SK-N-SH treated with all-trans-retinoic acid at 6 μM for 48 hours (cell line): ENCODE measurements at regions not wholly inside any gene's neighbourhood (a gene's known extent, or its start where the extent isn't known, plus 50 kb on each side); places are given as distances from the start of the nearest gene placed in this dataset.

Experiments
- CSDC2 ChIP-seq: fragments of 250-450 bp; sonication (Bioruptor Pico); IDR thresholded peaks from 2 replicates; pipeline ENCODE4 v1.5.0; 2020; ENCODE audit warnings: mild to moderate bottlenecking, moderate library complexity
- OSR1 ChIP-seq: fragments of 250-450 bp; sonication (Bioruptor Pico); IDR thresholded peaks from 2 replicates; pipeline ENCODE4 v1.8.0; 2022; ENCODE audit warnings: moderate library complexity, mild to moderate bottlenecking, inconsistent platforms
- PATZ1 ChIP-seq: fragments of 250-450 bp; sonication (Bioruptor Pico); IDR thresholded peaks from 2 replicates; pipeline ENCODE4 v1.8.0; 2020; ENCODE audit warnings: mild to moderate bottlenecking, moderate library complexity, borderline replicate concordance
- POU6F1 ChIP-seq: fragments of 250-450 bp; sonication (Bioruptor Pico); IDR thresholded peaks from 2 replicates; pipeline ENCODE4 v1.8.0; 2021; ENCODE audit warnings: low read depth, mild to moderate bottlenecking, moderate library complexity, borderline replicate concordance
- RARB ChIP-seq: fragments of 250-450 bp; sonication (Bioruptor Pico); IDR thresholded peaks from 2 replicates; pipeline ENCODE4 v1.8.0; 2021; ENCODE audit warnings: mild to moderate bottlenecking, moderate library complexity
- TCF4 ChIP-seq: fragments of 250-450 bp; sonication (Bioruptor Pico); IDR thresholded peaks from 2 replicates; pipeline ENCODE4 v1.8.0; 2021; ENCODE audit warnings: mild to moderate bottlenecking, moderate library complexity, borderline replicate concordance
- ZC3H10 ChIP-seq: fragments of 250-450 bp; sonication (Bioruptor Pico); IDR thresholded peaks from 2 replicates; pipeline ENCODE4 v1.5.1; 2021; ENCODE audit warnings: mild to moderate bottlenecking, moderate library complexity
- ZFP3 ChIP-seq: fragments of 250-450 bp; sonication (Bioruptor Pico); IDR thresholded peaks from 2 replicates; pipeline ENCODE4 v1.5.0; 2020; ENCODE audit warnings: mild to moderate bottlenecking, moderate library complexity
- TF ChIP-seq, protein P1 (sequence below): fragments of 250-450 bp; sonication (Bioruptor Pico); IDR thresholded peaks from 2 replicates; pipeline ENCODE4 v1.5.0; 2020; ENCODE audit warnings: mild to moderate bottlenecking, moderate library complexity
- TF ChIP-seq, protein P2 (sequence below): fragments of 250-450 bp; sonication (Bioruptor Pico); IDR thresholded peaks from 2 replicates; pipeline ENCODE4 v1.5.1; 2021; ENCODE audit warnings: mild to moderate bottlenecking, moderate library complexity

DNA sequence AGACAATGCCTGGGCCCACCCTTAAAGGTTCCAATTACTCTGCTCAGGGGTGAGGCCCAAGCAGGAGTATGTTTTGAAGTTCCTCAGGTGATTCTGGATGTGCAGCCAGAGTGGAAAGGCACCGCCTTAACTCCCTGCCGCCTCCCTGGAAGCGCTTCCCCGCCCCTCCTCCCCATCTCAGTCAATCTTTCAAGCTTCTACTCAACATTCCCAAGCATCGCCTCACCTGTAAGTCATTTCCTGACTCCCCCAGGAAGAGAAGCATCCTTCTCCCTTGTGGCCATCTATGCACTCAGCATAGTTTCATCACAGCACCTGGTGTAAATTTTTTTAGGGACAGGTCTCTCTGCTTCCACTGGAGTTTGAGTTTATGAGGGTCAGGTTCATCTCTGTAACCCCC, 67.5 kb downstream of the MYL12B start:
- TF ChIP-seq POU6F1 (CRISPR knock-in tag) (no peak), ZC3H10 (CRISPR knock-in tag) (no peak), PATZ1 (CRISPR knock-in tag) (no peak), CSDC2 (no peak), ZFP3 (CRISPR knock-in tag) (no peak), RARB (CRISPR knock-in tag) (no peak), OSR1 (CRISPR knock-in tag) (no peak), TCF4 (CRISPR knock-in tag) (no peak)
- TF ChIP-seq, protein P1, sequence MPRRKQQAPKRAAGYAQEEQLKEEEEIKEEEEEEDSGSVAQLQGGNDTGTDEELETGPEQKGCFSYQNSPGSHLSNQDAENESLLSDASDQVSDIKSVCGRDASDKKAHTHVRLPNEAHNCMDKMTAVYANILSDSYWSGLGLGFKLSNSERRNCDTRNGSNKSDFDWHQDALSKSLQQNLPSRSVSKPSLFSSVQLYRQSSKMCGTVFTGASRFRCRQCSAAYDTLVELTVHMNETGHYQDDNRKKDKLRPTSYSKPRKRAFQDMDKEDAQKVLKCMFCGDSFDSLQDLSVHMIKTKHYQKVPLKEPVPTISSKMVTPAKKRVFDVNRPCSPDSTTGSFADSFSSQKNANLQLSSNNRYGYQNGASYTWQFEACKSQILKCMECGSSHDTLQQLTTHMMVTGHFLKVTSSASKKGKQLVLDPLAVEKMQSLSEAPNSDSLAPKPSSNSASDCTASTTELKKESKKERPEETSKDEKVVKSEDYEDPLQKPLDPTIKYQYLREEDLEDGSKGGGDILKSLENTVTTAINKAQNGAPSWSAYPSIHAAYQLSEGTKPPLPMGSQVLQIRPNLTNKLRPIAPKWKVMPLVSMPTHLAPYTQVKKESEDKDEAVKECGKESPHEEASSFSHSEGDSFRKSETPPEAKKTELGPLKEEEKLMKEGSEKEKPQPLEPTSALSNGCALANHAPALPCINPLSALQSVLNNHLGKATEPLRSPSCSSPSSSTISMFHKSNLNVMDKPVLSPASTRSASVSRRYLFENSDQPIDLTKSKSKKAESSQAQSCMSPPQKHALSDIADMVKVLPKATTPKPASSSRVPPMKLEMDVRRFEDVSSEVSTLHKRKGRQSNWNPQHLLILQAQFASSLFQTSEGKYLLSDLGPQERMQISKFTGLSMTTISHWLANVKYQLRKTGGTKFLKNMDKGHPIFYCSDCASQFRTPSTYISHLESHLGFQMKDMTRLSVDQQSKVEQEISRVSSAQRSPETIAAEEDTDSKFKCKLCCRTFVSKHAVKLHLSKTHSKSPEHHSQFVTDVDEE (CRISPR knock-in tag): no peak
- TF ChIP-seq, protein P2, sequence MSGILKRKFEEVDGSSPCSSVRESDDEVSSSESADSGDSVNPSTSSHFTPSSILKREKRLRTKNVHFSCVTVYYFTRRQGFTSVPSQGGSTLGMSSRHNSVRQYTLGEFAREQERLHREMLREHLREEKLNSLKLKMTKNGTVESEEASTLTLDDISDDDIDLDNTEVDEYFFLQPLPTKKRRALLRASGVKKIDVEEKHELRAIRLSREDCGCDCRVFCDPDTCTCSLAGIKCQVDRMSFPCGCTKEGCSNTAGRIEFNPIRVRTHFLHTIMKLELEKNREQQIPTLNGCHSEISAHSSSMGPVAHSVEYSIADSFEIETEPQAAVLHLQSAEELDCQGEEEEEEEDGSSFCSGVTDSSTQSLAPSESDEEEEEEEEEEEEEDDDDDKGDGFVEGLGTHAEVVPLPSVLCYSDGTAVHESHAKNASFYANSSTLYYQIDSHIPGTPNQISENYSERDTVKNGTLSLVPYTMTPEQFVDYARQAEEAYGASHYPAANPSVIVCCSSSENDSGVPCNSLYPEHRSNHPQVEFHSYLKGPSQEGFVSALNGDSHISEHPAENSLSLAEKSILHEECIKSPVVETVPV (CRISPR knock-in tag): no peak
